ENCODE measurements at regions not wholly inside any gene's neighbourhood (a gene's known extent, or its start where the extent isn't known, plus 50 kb on each side); places are given as distances from the start of the nearest gene placed in this dataset.

DNA sequence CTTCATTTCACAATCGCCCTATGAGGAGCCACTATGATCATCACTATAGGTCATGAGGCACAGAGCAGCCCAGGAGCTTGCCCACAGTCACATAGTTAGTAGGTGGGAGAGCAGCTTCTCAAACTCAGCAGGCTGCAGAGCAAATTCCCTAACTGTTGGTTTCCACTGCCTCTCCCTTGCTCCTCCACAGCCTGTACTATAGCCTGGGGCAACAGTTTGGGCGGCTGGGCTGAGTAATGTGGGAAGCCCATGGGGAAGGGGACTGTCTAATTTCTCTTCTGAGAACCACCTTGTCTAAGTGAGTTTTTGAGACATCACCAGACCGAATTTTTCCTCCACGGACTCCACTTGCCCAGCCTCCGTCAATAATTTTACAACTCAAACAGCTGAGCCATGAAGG is 73.4 kb upstream of the GPR139 start:
- TF ChIP-seq CTCF (conservative IDR thresholded peaks at IDR 0.05 in 1 of 2, IDR thresholded peaks at IDR 0.05 in 1 of 2; ENCODE audit: extremely low read depth in 1 of 2, insufficient read depth in 1 of 2, low read depth in 1 of 2, low read length in 2 of 2) (no peak), EZH2 (IDR thresholded peaks at IDR 0.05; ENCODE audit: borderline replicate concordance, low read length) (no peak)
